HG02763 (cell line): ENCODE measurements at regions not wholly inside any gene's neighbourhood (a gene's known extent, or its start where the extent isn't known, plus 50 kb on each side); places are given as distances from the start of the nearest gene placed in this dataset.

Experiments used
- ATAC-seq: cut with Tn5 transposase; IDR thresholded peaks from one replicate; pipeline ENCODE4 v1.9.1; 2021; ENCODE audit warnings: mild to moderate bottlenecking, moderate library complexity; ENCODE audit not compliant: unreplicated experiment

- ATAC-seq: no peak
These were observed 298.7 kb downstream of the C4orf33 start for GRCh38 chr4:129394635-129395034.

GRCh38 chr4:129403848-129404247 lies 307.9 kb downstream of the C4orf33 start:
- no peak for ATAC-seq

- ATAC-seq: no peak
These were observed 314.2 kb downstream of the C4orf33 start for GRCh38 chr4:129410115-129410514.

GRCh38 chr4:129415004-129415403 lies 319.1 kb downstream of the C4orf33 start:
- no peak for ATAC-seq

GRCh38 chr4:129420637-129421036 lies 324.7 kb downstream of the C4orf33 start:
- ATAC-seq: no peak

- no peak for ATAC-seq
These were observed 326.3 kb downstream of the C4orf33 start for GRCh38 chr4:129422277-129422676.

GRCh38 chr4:129428454-129428853 lies 332.5 kb downstream of the C4orf33 start:
- no peak for ATAC-seq

GRCh38 chr4:129429581-129430320 lies 333.8 kb downstream of the C4orf33 start:
- ATAC-seq: no peak

GRCh38 chr4:129437347-129437746 lies 341.4 kb downstream of the C4orf33 start:
- ATAC-seq: no peak

GRCh38 chr4:129438456-129438981 lies 342.6 kb downstream of the C4orf33 start:
- no peak for ATAC-seq

- no peak for ATAC-seq
These were observed 350.1 kb downstream of the C4orf33 start for GRCh38 chr4:129446074-129446473.

GRCh38 chr4:129453524-129454200 lies 357.7 kb downstream of the C4orf33 start:
- ATAC-seq: no peak

- ATAC-seq: no peak
These were observed 359.5 kb downstream of the C4orf33 start for GRCh38 chr4:129455482-129455881.

- no peak for ATAC-seq
These were observed 372.7 kb downstream of the C4orf33 start for GRCh38 chr4:129468624-129469023.

- no peak for ATAC-seq
These were observed 378.7 kb downstream of the C4orf33 start for GRCh38 chr4:129474698-129475097.

- ATAC-seq: no peak
These were observed 385.2 kb downstream of the C4orf33 start for GRCh38 chr4:129481107-129481506.

GRCh38 chr4:129488427-129488826 lies 392.5 kb downstream of the C4orf33 start:
- no peak for ATAC-seq

- ATAC-seq: no peak
These were observed 394.6 kb downstream of the C4orf33 start for GRCh38 chr4:129490516-129490915.

- ATAC-seq: no peak
These were observed 402.7 kb downstream of the C4orf33 start for GRCh38 chr4:129498626-129499025.

- no peak for ATAC-seq
These were observed 418.9 kb downstream of the C4orf33 start for GRCh38 chr4:129514852-129515251.

GRCh38 chr4:129515356-129515755 lies 419.4 kb downstream of the C4orf33 start:
- ATAC-seq: no peak

GRCh38 chr4:129526812-129527211 lies 430.9 kb downstream of the C4orf33 start:
- ATAC-seq: no peak
